Left lung (tissue), 4 donors: ENCODE measurements at regions not wholly inside any gene's neighbourhood (a gene's known extent, or its start where the extent isn't known, plus 50 kb on each side); places are given as distances from the start of the nearest gene placed in this dataset.
A peak's percentile ranks its signal among the peaks of the same experiment; 100 is the strongest.

Experiments used
- ATAC-seq: fragments of 200-7000 bp; cut with Tn5 transposase; one replicate; pipeline ENCODE4 v1.9.1; 2020; ENCODE audit warnings: moderate library complexity
- DNase-seq, 4 donors: peaks; one replicate each; pipeline ENCODE4 v3.0.0-alpha.2; 2013 to 2020
- H3K27ac ChIP-seq, 2 donors: fragments of 200-600 bp; sonication (generic) in 1 of 2; one replicate each; pipeline versions ENCODE4 v1.5.0 to v1.8.0; 2020 to 2021
- H3K27me3 ChIP-seq, 2 donors: fragments of 200-600 bp; sonication (generic) in 1 of 2; one replicate each; pipeline versions ENCODE4 v1.5.0 to v1.8.0; 2020 to 2021
- H3K36me3 ChIP-seq, 2 donors: fragments of 200-600 bp; sonication (generic) in 1 of 2; one replicate each; pipeline versions ENCODE4 v1.5.0 to v1.8.0; 2020 to 2021
- H3K4me1 ChIP-seq, 2 donors: fragments of 200-600 bp; one replicate each; pipeline ENCODE4 v1.8.0; 2021
- H3K4me3 ChIP-seq, 2 donors: fragments of 200-600 bp; sonication (generic) in 1 of 2; one replicate each; pipeline versions ENCODE4 v1.5.0 to v1.8.0; 2020 to 2021; ENCODE audit warnings: mild to moderate bottlenecking in 1 of 2
- H3K9me3 ChIP-seq, 2 donors: fragments of 200-600 bp; sonication (generic) in 1 of 2; one replicate each; pipeline versions ENCODE4 v1.5.0 to v1.8.0; 2020 to 2021
- CTCF ChIP-seq, 2 donors: fragments of 200-600 bp; sonication (generic) in 1 of 2; IDR thresholded peaks; one replicate each; pipeline versions ENCODE4 v1.5.0 to v1.8.0; 2021; ENCODE audit warnings: antibody characterized with exemption in 2 of 2
- intact Hi-C, 2 donors: fragments of 100-400 bp; cut with DNase I; formaldehyde crosslinking; loops; one replicate each; pipeline versions ENCODE4 v1.11.2 to v1.14.2; 2022
- donor health status: DM: no; HTN: yes; CAD: no.
- donor health status: DM: no; HTN: no; CAD: no.

- Histone ChIP-seq H3K27me3 (no peaks in the 10 kb centered on the region), H3K36me3 (no peaks in the 10 kb centered on the region), H3K27ac (no peak overlapping the region), H3K4me1 (no peaks in the 10 kb centered on the region), H3K4me3 (no peak overlapping the region), H3K9me3 (no peaks in the 10 kb centered on the region)
- DNase-seq (no peak), ATAC-seq (no peak)
- intact Hi-C loops: no loop called here
- no peak for TF ChIP-seq CTCF (IDR thresholded peaks at IDR 0.05)
Observed at GRCh38 chr3:109944836-109945235, 607.5 kb upstream of the DPPA4 start.

- no peak for ATAC-seq
- H3K36me3 ChIP-seq: no peaks in the 10 kb centered on the region
- intact Hi-C loops: no loop called here
Observed at GRCh38 chr3:109952924-109953323, 615.6 kb upstream of the DPPA4 start.

GRCh38 chr3:109963831-109964230 lies 626.5 kb upstream of the DPPA4 start:
- Histone ChIP-seq H3K9me3 (no peaks in the 10 kb centered on the region), H3K36me3 (no peaks in the 10 kb centered on the region), H3K27ac (no peak overlapping the region), H3K27me3 (no peaks in the 10 kb centered on the region), H3K4me1 (no peaks in the 10 kb centered on the region), H3K4me3 (no peak overlapping the region)
- intact Hi-C loops: no loop called here
- DNase-seq (peak in 2 of 4 donors; percentile 17 to 41), ATAC-seq (no peak)
- TF ChIP-seq CTCF (IDR thresholded peaks at IDR 0.05): no peak

More at GRCh38 chr3:109952924-109953323, 615.6 kb upstream of the DPPA4 start:
- no peak for TF ChIP-seq CTCF (IDR thresholded peaks at IDR 0.05)
- Histone ChIP-seq H3K9me3 (no peaks in the 10 kb centered on the region), H3K27ac (no peak overlapping the region), H3K27me3 (no peaks in the 10 kb centered on the region), H3K4me1 (no peaks in the 10 kb centered on the region), H3K4me3 (no peak overlapping the region)
- peak in 2 of 4 donors; percentile 9 to 20 for DNase-seq

GRCh38 chr3:109973733-109974132 lies 636.4 kb upstream of the DPPA4 start:
- Histone ChIP-seq H3K9me3 (peaks cover 0 to 9% of the 10 kb centered on the region in 2 donors), H3K27me3 (no peaks in the 10 kb centered on the region), H3K36me3 (no peaks in the 10 kb centered on the region), H3K27ac (no peak overlapping the region), H3K4me3 (no peak overlapping the region), H3K4me1 (no peaks in the 10 kb centered on the region)
- no peak for DNase-seq
- no peak for ATAC-seq
- no peak for TF ChIP-seq CTCF (IDR thresholded peaks at IDR 0.05)
- intact Hi-C loops: no loop called here

- intact Hi-C loops: no loop called here
Observed at GRCh38 chr3:109977897-109978296, 640.6 kb upstream of the DPPA4 start.

More at GRCh38 chr3:109977897-109978296, 640.6 kb upstream of the DPPA4 start:
- DNase-seq (peak in 1 of 4 donors; percentile 13), ATAC-seq (no peak)
- H3K4me1 ChIP-seq: no peaks in the 10 kb centered on the region
- no peak for TF ChIP-seq CTCF (IDR thresholded peaks at IDR 0.05)
- H3K9me3 ChIP-seq: peaks cover 0 to 9% of the 10 kb centered on the region in 2 donors
- H3K36me3 ChIP-seq: no peaks in the 10 kb centered on the region
- no peaks in the 10 kb centered on the region for H3K27me3 ChIP-seq
- no peak overlapping the region for H3K4me3 ChIP-seq
- H3K27ac ChIP-seq: no peak overlapping the region
